ENCODE measurements at regions not wholly inside any gene's neighbourhood (a gene's known extent, or its start where the extent isn't known, plus 50 kb on each side); places are given as distances from the start of the nearest gene placed in this dataset.

GRCh38 chr5:82707741-82708140, 369.5 kb downstream of the TMEM167A start:
- TF ChIP-seq ZFX (IDR thresholded peaks at IDR 0.05), result no peak
- no peak for TF ChIP-seq CTCF (IDR thresholded peaks at IDR 0.05 in 2 of 3, conservative IDR thresholded peaks at IDR 0.05 in 1 of 3; ENCODE audit: borderline replicate concordance in 1 of 3, insufficient read depth in 1 of 3, low read depth in 2 of 3, low read length in 2 of 3)
